Endothelial cell of umbilical vein (primary cell): ENCODE measurements at regions not wholly inside any gene's neighbourhood (a gene's known extent, or its start where the extent isn't known, plus 50 kb on each side); places are given as distances from the start of the nearest gene placed in this dataset.

ENCODE experiments used
- BruUV-seq: library from RNA; stranded (reverse); fragments of 400-500 nt; replicated peaks from 2 replicates; lab custom pipeline; 2021; lab: Mats Ljungman, UMichigan
- CTCF ChIA-PET: fragments of 300-600, 350-600 bp; sonication (Branson Sonifier 250); formaldehyde crosslinking; loops from one replicate; lab custom pipeline; 2021; ENCODE audit warnings: antibody characterized with exemption, inconsistent platforms; lab: Charles Lee
- POLR2A ChIA-PET: fragments of 300-600, 350-600 bp; sonication (Branson Sonifier 250); formaldehyde crosslinking; loops from one replicate; lab custom pipeline; 2021; ENCODE audit warnings: antibody characterized with exemption, inconsistent platforms; lab: Charles Lee
- DNase-seq: peaks from one replicate; pipeline ENCODE4 v3.0.0-alpha.2; 2011; ENCODE audit warnings: low read depth, low spot score
- FAIRE-seq: peaks from 2 replicates; lab custom pipeline; 2011; peaks lifted over from hg19 to GRCh38; lab: Jason Lieb, UNC
- H2AFZ ChIP-seq: 2 replicates; pipeline ENCODE4 v1.6.0; 2012; ENCODE audit warnings: low read depth, low read length, control low read depth, inconsistent platforms
- H3K27ac ChIP-seq: 2 replicates; pipeline ENCODE4 v1.5.1; 2011; ENCODE audit warnings: low read depth, mild to moderate bottlenecking, control low read depth, low read length, moderate library complexity; ENCODE audit not compliant: insufficient read depth
- H3K27me3 ChIP-seq, 2 experiments: 2 replicates each; pipeline versions ENCODE4 v1.6.0 to v1.6.1; 2011; ENCODE audit warnings: low read length in 2 of 2, mixed read lengths in 1 of 2; ENCODE audit not compliant: control insufficient read depth in 2 of 2, insufficient read depth in 2 of 2
- H3K36me3 ChIP-seq, 2 experiments: 2 replicates in 1 of 2; 3 replicates in 1 of 2; pipeline ENCODE4 v1.5.1; 2011; ENCODE audit warnings: low read length in 2 of 2, mild to moderate bottlenecking in 1 of 2, moderate library complexity in 1 of 2; ENCODE audit not compliant: control insufficient read depth in 2 of 2, insufficient read depth in 2 of 2; ENCODE audit errors: extremely low read depth in 1 of 2
- H3K4me1 ChIP-seq: 3 replicates; pipeline ENCODE4 v1.5.1; 2011; ENCODE audit warnings: mild to moderate bottlenecking, low read length; ENCODE audit not compliant: control insufficient read depth, insufficient read depth; ENCODE audit errors: extremely low read depth
- H3K4me2 ChIP-seq: 2 replicates; pipeline ENCODE4 v1.6.1; 2011; ENCODE audit warnings: low read length, control low read depth, mixed read lengths; ENCODE audit not compliant: insufficient read depth
- H3K4me3 ChIP-seq, 3 experiments: fragments of 200-600 bp in 1 of 3; sonication (generic), shearing (Covaris generic) in 1 of 3; replicated peaks in 1 of 3; 2 replicates each; pipeline ENCODE4 v1.5.1; 2011 to 2016; ENCODE audit warnings: control low read depth in 3 of 3, low read length in 3 of 3, mild to moderate bottlenecking in 2 of 3, inconsistent platforms in 1 of 3, low read depth in 1 of 3, moderate library complexity in 1 of 3; ENCODE audit not compliant: insufficient read depth in 1 of 3
- H3K79me2 ChIP-seq: 2 replicates; pipeline ENCODE4 v1.6.0; 2012; ENCODE audit warnings: low read length, inconsistent platforms; ENCODE audit not compliant: control insufficient read depth, insufficient read depth
- H3K9ac ChIP-seq: replicated peaks from 2 replicates; pipeline ENCODE3; 2011; ENCODE audit warnings: low read length, control low read depth; ENCODE audit not compliant: insufficient read depth; ENCODE audit errors: extremely low read depth
- H3K9me1 ChIP-seq: replicated peaks from 3 replicates; pipeline ENCODE4 v1.6.0; 2011; ENCODE audit warnings: mild to moderate bottlenecking, low read length; ENCODE audit not compliant: control insufficient read depth, insufficient read depth; ENCODE audit errors: extremely low read depth
- H3K9me3 ChIP-seq: replicated peaks from 2 replicates; pipeline ENCODE4 v1.5.1; 2012; ENCODE audit warnings: low read length, inconsistent platforms; ENCODE audit not compliant: control insufficient read depth, insufficient read depth
- H4K20me1 ChIP-seq: replicated peaks from 2 replicates; pipeline ENCODE3; 2011; ENCODE audit warnings: mild to moderate bottlenecking, low read length; ENCODE audit not compliant: control insufficient read depth, insufficient read depth; ENCODE audit errors: extremely low read depth
- CTCF ChIP-seq, 2 donors: IDR thresholded peaks; 1 replicate in 1 of 2; 2 replicates in 1 of 2; pipeline ENCODE4 v1.5.1; 2011; ENCODE audit warnings: low read length in 2 of 2, mild to moderate bottlenecking in 2 of 2, moderate library complexity in 2 of 2, control low read depth in 1 of 2, inconsistent platforms in 1 of 2, low read depth in 1 of 2; ENCODE audit not compliant: insufficient read depth in 1 of 2; ENCODE audit errors: extremely low read depth in 1 of 2
- EZH2 ChIP-seq: IDR thresholded peaks from 2 replicates; pipeline ENCODE4 v1.6.1; 2012; ENCODE audit warnings: borderline replicate concordance, low read depth, mild to moderate bottlenecking, moderate library complexity, low read length, inconsistent platforms; ENCODE audit not compliant: severe bottlenecking
- FOS ChIP-seq: IDR thresholded peaks from 2 replicates; pipeline ENCODE4 v1.6.1; 2011; ENCODE audit warnings: mild to moderate bottlenecking, low read length, moderate library complexity, borderline replicate concordance; ENCODE audit not compliant: insufficient read depth
- GATA2 ChIP-seq: IDR thresholded peaks from 2 replicates; pipeline ENCODE4 v1.7.0; 2011; ENCODE audit warnings: low read depth, mild to moderate bottlenecking, moderate library complexity, mixed read lengths, low read length; ENCODE audit not compliant: insufficient read length, insufficient read depth
- JUN ChIP-seq: IDR thresholded peaks from 2 replicates; pipeline ENCODE4 v1.6.1; 2011; ENCODE audit warnings: borderline replicate concordance, low read depth; ENCODE audit not compliant: insufficient read length, insufficient read depth
- MAX ChIP-seq: IDR thresholded peaks from 2 replicates; pipeline ENCODE4 v1.6.1; 2011; ENCODE audit not compliant: insufficient read depth, insufficient read length
- MYC ChIP-seq: IDR thresholded peaks from one replicate; pipeline ENCODE4 v1.6.1; 2011; ENCODE audit warnings: mild to moderate bottlenecking, low read depth, low read length
- POLR2A ChIP-seq: IDR thresholded peaks from 2 replicates; pipeline ENCODE4 v1.6.1; 2012; ENCODE audit warnings: low read depth, mild to moderate bottlenecking, control low read depth, low read length
- POLR2AphosphoS5 ChIP-seq: IDR thresholded peaks from 2 replicates; pipeline ENCODE4 v1.6.1; 2012; ENCODE audit warnings: low read depth, mild to moderate bottlenecking, control low read depth, low read length, moderate library complexity; ENCODE audit not compliant: insufficient read depth
- dilution Hi-C: fragments of 300-500 bp; cut with MboI; formaldehyde crosslinking; loops from one replicate; pipeline ENCODE4 v1.15.0; 2019; ENCODE audit warnings: low sequenced_read_pairs; ENCODE audit not compliant: extremely low pct_ligation_motif_present
- intact Hi-C: fragments of 100-400 bp; cut with micrococcal nuclease; formaldehyde crosslinking; loops from one replicate; pipeline ENCODE4 v1.10.0; 2022

- Histone ChIP-seq H3K79me2 (no peaks in the 10 kb centered on the region), H3K9me1 (no peaks in the 10 kb centered on the region), H2AFZ (no peak overlapping the region), H3K27me3 (no peaks in the 10 kb centered on the region), H3K9me3 (no peaks in the 10 kb centered on the region), H3K36me3 (no peaks in the 10 kb centered on the region), H3K4me3 (no peak overlapping the region), H3K9ac (no peak overlapping the region), H3K4me2 (no peak overlapping the region), H4K20me1 (no peaks in the 10 kb centered on the region), H3K4me1 (no peaks in the 10 kb centered on the region), H3K27ac (no peak overlapping the region)
- intact Hi-C loops (no loop called here), dilution Hi-C loops (no loop called here)
- DNase-seq (no peak), FAIRE-seq (no peak)
- BruUV-seq: no TSS peak
- ChIA-PET CTCF (no interaction called here), POLR2A (no interaction called here)
- TF ChIP-seq FOS (no peak), MAX (no peak), MYC (no peak), POLR2A (no peak), EZH2 (no peak), GATA2 (no peak), JUN (no peak), CTCF (IDR thresholded peaks at IDR 0.05; ENCODE audit: extremely low read depth in 1 of 2, insufficient read depth in 1 of 2, low read depth in 1 of 2, low read length in 2 of 2) (no peak), POLR2AphosphoS5 (no peak)
These were observed 78.4 kb upstream of the ELMO1 start for GRCh38 chr7:37527109-37527508.
